SK-N-SH treated with all-trans-retinoic acid at 6 μM for 48 hours (cell line): ENCODE measurements at regions not wholly inside any gene's neighbourhood (a gene's known extent, or its start where the extent isn't known, plus 50 kb on each side); places are given as distances from the start of the nearest gene placed in this dataset.

ENCODE experiments used
- CSDC2 ChIP-seq: fragments of 250-450 bp; sonication (Bioruptor Pico); IDR thresholded peaks from 2 replicates; pipeline ENCODE4 v1.5.0; 2020; ENCODE audit warnings: mild to moderate bottlenecking, moderate library complexity
- CSRNP3 ChIP-seq: fragments of 250-450 bp; sonication (Bioruptor Pico); IDR thresholded peaks from 2 replicates; pipeline ENCODE4 v1.5.1; 2021; ENCODE audit warnings: mild to moderate bottlenecking, moderate library complexity
- OSR1 ChIP-seq: fragments of 250-450 bp; sonication (Bioruptor Pico); IDR thresholded peaks from 2 replicates; pipeline ENCODE4 v1.8.0; 2022; ENCODE audit warnings: moderate library complexity, mild to moderate bottlenecking, inconsistent platforms
- PATZ1 ChIP-seq: fragments of 250-450 bp; sonication (Bioruptor Pico); IDR thresholded peaks from 2 replicates; pipeline ENCODE4 v1.8.0; 2020; ENCODE audit warnings: mild to moderate bottlenecking, moderate library complexity, borderline replicate concordance
- POU6F1 ChIP-seq: fragments of 250-450 bp; sonication (Bioruptor Pico); IDR thresholded peaks from 2 replicates; pipeline ENCODE4 v1.8.0; 2021; ENCODE audit warnings: low read depth, mild to moderate bottlenecking, moderate library complexity, borderline replicate concordance
- RARB ChIP-seq: fragments of 250-450 bp; sonication (Bioruptor Pico); IDR thresholded peaks from 2 replicates; pipeline ENCODE4 v1.8.0; 2021; ENCODE audit warnings: mild to moderate bottlenecking, moderate library complexity
- SNAI2 ChIP-seq: fragments of 250-450 bp; sonication (Bioruptor Pico); IDR thresholded peaks from 2 replicates; pipeline ENCODE4 v1.5.0; 2020; ENCODE audit warnings: mild to moderate bottlenecking, moderate library complexity
- TCF4 ChIP-seq: fragments of 250-450 bp; sonication (Bioruptor Pico); IDR thresholded peaks from 2 replicates; pipeline ENCODE4 v1.8.0; 2021; ENCODE audit warnings: mild to moderate bottlenecking, moderate library complexity, borderline replicate concordance
- TOX ChIP-seq: fragments of 250-450 bp; sonication (Bioruptor Pico); IDR thresholded peaks from 2 replicates; pipeline ENCODE4 v1.8.0; 2021; ENCODE audit warnings: mild to moderate bottlenecking, moderate library complexity, borderline replicate concordance
- TSHZ2 ChIP-seq: fragments of 250-450 bp; sonication (Bioruptor Pico); IDR thresholded peaks from 2 replicates; pipeline ENCODE4 v1.5.0; 2020; ENCODE audit warnings: mild to moderate bottlenecking, moderate library complexity
- ZFP30 ChIP-seq: fragments of 450-650 bp; formaldehyde crosslinking; IDR thresholded peaks from 2 replicates; pipeline ENCODE4 v1.5.0; 2022; ENCODE audit warnings: mild to moderate bottlenecking, moderate library complexity
- ZNF8 ChIP-seq: fragments of 450-650 bp; formaldehyde crosslinking; IDR thresholded peaks from 2 replicates; pipeline ENCODE4 v1.5.0; 2020; ENCODE audit warnings: mild to moderate bottlenecking, moderate library complexity

- TF ChIP-seq RARB (CRISPR knock-in tag) (no peak), POU6F1 (CRISPR knock-in tag) (no peak), TCF4 (no peak), TOX (no peak), ZNF8 (CRISPR knock-in tag) (no peak), CSDC2 (CRISPR knock-in tag) (no peak), PATZ1 (CRISPR knock-in tag) (no peak), SNAI2 (no peak), TSHZ2 (no peak), ZFP30 (CRISPR knock-in tag) (no peak), CSRNP3 (CRISPR knock-in tag) (no peak), OSR1 (CRISPR knock-in tag) (no peak)
Measured at GRCh38 chr9:2276296-2276695, 261.1 kb downstream of the SMARCA2 start.
